Left renal pelvis (tissue), 4 donors: ENCODE measurements at regions not wholly inside any gene's neighbourhood (a gene's known extent, or its start where the extent isn't known, plus 50 kb on each side); places are given as distances from the start of the nearest gene placed in this dataset.
"Not testable (repeated sequence)": the region's sequence is repeated elsewhere in the genome, so short reads cannot be mapped to it uniquely, and the experiment has no call there.

Experiments
- DNase-seq, 4 donors: peaks; one replicate each; pipeline ENCODE4 v3.0.0-alpha.2; 2013; ENCODE audit warnings: low read depth in 4 of 4, low spot score in 3 of 4

GRCh38 chr12:125346362-125346761, 281.1 kb downstream of the AACS start:
- no peak for DNase-seq

DNA sequence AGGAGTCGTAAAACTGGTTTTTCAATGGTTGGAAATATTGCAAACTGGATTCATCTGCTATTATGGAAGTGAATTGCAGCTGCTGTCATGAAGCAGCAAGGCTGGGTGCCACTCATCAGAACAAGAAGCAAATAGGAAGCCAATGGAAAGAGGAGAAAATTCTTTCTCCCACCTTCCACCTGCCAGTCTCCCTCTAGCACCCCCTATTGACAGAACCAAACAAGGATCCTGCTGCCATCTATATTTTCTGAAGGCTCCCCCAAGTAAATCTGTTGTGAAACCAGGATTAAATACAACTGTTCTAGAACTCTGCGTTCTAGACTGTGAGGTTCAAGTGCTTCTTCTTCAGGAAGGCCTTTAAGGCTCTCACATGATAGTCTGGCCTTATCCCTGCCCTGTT, 286.6 kb downstream of the AACS start:
- DNase-seq, result no peak

- not testable (repeated sequence) for DNase-seq
Observed at GRCh38 chr12:125353002-125353401, 287.8 kb downstream of the AACS start.

GRCh38 chr12:125353871-125354270, 288.6 kb downstream of the AACS start:
- DNase-seq, result no peak

- no peak for DNase-seq
Observed at GRCh38 chr12:125355614-125356013, 290.4 kb downstream of the AACS start.

DNA sequence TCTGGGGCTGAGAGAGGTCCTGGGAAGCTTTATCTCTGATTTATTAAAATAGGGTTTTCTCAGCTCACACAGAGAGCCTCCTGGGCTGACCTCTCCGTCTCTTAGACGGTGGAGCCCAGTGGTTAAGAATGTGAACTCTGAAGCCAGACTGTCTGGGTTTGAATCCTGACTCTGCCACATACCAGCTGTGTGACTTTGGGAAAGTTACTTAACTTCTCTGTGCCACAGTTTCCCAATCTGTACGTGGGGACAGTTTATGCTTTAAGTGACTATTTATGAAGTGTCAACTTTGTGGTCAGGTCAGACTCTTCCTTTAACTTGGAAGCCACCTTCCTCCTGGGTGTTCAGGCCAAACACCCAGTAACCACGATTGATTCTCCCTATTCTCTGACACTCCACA, 290.9 kb downstream of the AACS start:
- no peak for DNase-seq

- DNase-seq, result no peak
Observed at GRCh38 chr12:125357561-125357960, 292.3 kb downstream of the AACS start.

DNA sequence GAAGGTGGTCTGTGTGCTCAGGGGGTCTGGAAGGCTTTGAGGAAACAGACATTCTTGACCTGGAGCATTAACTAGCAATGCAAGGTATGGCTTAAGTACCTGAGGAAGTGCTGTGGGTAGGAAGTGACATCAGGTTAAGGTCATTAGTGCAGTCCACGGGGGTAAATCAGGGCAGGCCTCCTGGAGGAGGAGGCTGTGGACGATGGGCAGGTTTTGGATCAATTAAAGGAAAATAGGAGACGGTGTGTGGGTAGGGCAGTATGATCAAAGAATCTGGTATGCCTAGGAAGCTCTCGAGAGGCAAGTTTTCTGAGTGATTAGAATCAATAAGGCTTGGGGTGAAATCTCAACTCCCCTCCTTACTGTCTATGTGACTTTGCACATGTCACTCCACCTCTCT, 295.3 kb downstream of the AACS start:
- no peak for DNase-seq

GRCh38 chr12:125371033-125371432, 305.8 kb downstream of the AACS start:
- no peak for DNase-seq

DNA sequence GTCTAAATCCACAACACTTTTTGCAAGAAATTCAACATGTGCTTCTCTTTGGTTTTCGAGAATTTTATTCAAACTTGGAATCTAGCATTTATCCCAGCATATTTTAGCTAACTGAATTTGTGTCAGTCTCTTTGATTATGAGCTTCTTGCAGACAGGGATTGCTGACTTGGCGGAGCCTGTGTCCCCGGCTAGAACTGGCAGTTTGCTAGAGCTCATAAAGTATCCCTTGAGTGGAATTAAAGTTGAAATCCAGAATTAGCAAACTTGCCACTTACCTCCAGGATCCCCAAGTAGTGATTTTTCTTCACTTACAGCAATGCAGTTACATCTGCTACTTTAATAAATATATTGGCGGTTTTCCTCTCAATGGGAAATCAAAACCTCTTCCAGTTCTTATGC, 306.9 kb downstream of the AACS start:
- no peak for DNase-seq

DNA sequence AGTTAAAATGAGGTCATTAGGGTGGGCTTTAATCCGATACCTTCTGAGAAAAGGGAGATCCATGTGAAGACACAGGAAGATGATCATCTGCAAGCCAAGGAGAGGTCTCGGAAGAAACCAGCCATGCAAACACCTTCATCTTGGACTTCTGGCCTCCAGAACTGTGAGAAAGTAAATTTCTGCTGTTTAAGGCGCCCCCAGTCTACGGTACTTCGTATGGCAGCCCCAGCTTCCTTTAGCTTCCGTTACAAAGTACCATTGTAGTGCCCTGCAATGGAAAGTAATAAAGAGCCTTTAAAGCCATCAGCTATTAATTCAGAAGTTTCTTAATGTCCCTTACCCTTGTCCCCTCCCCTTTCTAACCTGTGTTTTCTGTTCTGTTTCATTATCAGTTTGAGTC, 308.1 kb downstream of the AACS start:
- DNase-seq, result no peak

DNA sequence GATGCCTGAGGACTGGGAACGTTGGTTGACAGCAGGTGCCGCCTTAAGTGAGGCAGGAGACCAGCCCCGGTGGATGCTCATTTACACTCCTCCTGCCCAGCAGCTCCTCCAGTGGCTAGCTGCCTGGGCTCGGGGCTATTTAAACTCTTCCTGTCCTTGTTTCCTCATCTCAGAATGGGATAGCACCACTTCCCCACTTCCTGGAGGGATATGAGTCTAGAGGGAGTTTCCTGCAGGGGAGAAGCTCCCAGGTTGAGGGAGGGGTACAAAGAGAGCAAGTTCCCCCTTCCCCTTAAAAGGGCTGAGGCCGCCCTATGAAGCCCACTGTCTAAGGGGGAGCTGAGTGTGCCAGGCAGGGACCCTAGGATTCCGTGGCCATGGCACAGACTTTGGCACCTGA, 311.2 kb downstream of the AACS start:
- no peak for DNase-seq

DNA sequence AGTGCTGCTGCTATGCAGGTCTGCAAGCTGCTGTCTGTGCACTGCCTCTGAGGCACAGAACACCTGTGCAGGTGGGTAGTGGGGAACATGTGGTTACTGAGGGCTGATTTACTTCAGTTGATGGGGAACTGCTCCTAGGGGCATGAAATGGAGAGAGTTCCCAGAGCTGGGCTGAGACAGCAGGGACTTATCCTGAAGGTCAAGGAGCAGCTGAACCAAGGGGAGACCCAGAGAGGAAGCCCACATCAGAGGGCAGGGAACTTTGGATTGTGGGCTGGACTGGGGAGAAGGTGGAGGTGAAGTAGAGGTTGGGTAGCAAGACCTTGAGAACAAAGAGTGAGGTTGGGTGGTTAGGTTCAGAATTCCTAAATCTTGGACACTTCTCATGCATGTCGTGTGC, 311.9 kb downstream of the AACS start:
- DNase-seq, result no peak

DNA sequence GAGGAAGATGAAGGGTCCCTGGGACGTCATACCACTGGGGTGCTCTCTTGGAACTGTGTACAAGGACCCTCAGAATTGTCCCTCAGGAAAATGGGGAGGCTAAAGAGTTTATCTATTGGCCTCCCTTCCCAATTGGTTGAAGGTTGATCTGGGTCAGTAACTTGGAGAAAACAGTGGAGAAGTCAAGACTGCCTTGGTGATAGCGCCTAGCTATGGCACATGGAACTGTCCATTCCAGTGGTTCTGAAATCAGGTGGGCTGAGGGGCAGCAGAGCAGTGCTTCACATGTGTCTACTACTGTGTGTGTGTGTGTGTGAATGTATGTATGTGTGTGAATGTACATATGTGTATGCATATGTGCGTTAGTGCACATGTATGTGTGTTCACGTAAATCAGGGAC, 316.1 kb downstream of the AACS start:
- no peak for DNase-seq

- DNase-seq, result no peak
Observed at GRCh38 chr12:125382926-125383325, 317.7 kb downstream of the AACS start.

DNA sequence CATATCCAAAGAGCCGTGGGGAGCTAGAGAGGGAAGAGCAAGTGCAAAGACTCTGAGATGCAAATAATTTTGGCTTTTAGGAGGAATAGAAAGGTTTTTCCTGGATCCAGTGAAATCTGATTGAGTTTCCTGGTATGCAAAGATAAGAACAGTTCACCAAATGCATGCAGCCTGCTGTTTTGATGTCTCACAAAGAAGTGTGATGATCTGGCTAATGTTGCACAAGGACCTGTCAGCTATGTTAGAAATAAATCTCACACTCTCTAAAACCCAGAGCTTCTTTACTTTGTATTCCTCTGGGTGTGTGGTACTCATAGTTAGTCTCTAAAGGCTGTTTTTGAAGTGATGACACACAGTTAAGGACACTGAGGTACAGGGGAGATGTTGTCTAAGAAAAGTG, 321.4 kb downstream of the AACS start:
- no peak for DNase-seq

GRCh38 chr12:125387206-125387605, 322.0 kb downstream of the AACS start:
- no peak for DNase-seq

DNA sequence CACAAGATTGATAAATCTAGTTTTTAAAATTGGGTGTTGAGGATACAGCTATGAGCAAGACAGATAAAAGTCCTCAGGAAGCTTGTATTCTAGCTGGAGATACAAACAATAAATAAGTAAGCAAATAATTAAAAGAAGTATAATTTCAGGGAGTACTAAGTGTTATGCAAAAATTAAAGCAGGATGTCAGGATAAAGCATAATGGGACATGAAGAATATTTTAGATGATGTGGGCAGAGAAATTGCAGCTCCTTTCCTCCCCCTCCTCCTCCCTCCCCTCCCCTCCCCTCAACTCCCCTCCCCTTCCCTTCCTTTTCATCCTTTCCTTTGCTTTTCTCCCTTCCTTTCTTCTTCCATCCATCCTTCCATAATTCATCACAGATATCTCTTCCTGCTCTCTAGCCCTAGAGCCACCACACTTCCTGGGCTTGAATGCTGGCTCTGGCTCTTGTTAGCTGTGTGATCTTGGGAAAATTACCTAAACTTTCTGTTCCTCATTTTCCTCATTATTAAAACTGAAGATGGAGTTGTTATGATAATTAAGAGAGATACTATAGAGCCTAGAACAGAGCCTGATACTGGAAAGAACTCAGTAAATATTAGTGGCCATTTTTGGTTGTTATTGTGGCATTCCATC, 323.9 kb downstream of the AACS start:
- no peak for DNase-seq

GRCh38 chr12:125393569-125393968, 328.3 kb downstream of the AACS start:
- DNase-seq, result no peak

DNA sequence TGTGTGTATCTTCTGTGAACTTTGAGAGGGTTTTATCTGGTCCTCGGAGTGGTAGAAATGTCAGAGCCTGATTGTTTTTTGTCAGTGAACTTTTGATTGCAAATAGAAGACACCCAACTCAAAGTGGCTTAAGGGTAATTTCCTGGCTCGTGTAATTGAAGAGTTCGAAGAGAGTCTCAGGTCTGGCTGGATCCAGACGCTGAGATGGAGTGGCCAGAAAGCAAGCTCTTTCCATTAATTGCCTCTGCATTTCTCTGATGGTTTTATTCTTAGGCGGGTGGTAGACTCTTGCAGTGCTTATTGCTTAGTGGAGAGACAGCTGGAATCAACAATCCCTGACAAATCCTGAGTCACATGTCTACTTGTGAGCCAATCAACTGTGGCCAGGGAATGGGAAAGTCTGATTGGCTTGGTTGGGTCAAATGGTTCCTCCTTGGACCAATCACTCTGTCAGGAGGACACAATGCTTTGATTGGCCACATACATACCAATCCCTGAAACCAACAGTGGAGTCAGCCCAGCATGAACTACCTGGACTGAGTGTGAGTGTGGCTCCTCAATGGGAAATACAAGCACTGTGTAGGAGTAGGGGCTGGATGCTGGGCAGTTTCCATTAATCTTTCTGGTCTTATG, 330.5 kb downstream of the AACS start:
- no peak for DNase-seq

DNA sequence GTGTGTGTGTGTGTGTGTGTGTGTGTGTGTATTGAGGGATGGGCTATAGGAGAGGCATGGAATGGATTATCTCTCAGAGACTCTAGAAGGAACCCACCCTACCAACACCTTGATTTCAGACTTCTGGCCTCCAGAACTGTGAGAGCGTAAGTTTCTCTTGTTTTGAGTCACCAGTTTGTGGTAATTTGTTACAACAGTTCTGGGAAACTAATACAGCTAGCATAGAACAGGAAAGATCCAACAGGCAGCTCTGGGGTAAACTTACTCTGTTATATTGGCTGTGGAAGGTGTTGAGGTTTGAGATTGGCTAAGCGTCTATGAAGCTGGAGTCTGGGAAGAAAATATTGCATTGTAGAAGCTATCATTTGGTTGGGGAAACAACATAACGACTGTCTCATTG, 334.3 kb downstream of the AACS start:
- no peak for DNase-seq

- DNase-seq, result peak in 1 of 4 donors; percentile 3
Observed at GRCh38 chr12:125402874-125403789, 337.9 kb downstream of the AACS start.
